GM18517 (cell line): ENCODE measurements at regions not wholly inside any gene's neighbourhood (a gene's known extent, or its start where the extent isn't known, plus 50 kb on each side); places are given as distances from the start of the nearest gene placed in this dataset.
A peak's percentile ranks its signal among the peaks of the same experiment; 100 is the strongest.

Experiments used
- ATAC-seq: cut with Tn5 transposase; IDR thresholded peaks from one replicate; pipeline ENCODE4 v1.9.1; 2021; ENCODE audit warnings: mild to moderate bottlenecking, moderate library complexity; ENCODE audit not compliant: unreplicated experiment

GRCh38 chr6:56865081-56865875, 89.6 kb upstream of the BEND6 start:
- ATAC-seq = no peak

- ATAC-seq = no peak
These were observed 90.7 kb upstream of the BEND6 start for GRCh38 chr6:56864171-56864616.

DNA sequence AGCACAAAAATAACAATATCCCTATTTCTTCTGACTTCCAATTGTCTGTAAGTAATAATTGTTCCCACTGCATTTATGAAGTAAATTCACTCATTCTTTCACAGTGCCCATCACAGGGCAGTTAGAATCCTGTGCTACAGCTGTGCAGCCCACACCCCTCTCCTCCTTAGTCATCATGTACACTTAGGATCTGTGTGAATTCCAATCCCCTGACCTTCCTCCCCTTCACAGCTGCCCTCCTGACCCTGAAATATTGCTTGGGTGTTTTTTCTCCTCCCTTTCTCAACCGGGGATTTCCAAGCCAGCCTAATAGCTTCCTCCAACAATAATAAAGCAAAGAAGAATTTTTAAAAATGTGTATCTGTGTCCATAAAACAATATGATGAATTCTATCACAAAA, 91.5 kb upstream of the BEND6 start:
- no peak for ATAC-seq

GRCh38 chr6:56862415-56863175, 92.3 kb upstream of the BEND6 start:
- ATAC-seq = peak; percentile 64

- ATAC-seq = no peak
These were observed 94.4 kb upstream of the BEND6 start for GRCh38 chr6:56860475-56860874.

DNA sequence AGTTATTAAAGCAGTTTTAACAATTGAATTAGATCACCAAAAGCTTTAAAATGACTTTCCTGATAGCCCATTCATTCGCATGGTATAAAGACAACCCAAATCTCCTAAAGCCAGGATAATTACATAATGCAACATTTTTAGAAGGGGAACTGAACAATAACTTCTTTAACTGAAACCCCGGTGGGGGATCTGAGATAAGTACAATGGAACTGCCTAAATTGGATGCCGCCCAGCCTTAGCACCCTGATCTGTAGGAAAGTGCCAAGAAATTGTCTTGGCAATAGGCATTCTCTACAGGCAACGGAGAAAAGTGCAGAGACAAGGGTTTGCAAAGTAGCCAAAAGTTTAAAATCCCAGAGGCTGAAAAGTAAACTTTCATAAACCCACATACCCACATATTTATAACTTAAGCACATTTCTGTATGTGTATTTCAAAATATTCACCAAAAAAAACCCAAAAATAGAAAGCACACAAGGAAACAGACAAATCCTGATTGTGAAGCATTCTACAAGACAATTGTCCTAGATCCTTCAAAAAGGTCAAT, 98.8 kb upstream of the BEND6 start:
- no peak for ATAC-seq

DNA sequence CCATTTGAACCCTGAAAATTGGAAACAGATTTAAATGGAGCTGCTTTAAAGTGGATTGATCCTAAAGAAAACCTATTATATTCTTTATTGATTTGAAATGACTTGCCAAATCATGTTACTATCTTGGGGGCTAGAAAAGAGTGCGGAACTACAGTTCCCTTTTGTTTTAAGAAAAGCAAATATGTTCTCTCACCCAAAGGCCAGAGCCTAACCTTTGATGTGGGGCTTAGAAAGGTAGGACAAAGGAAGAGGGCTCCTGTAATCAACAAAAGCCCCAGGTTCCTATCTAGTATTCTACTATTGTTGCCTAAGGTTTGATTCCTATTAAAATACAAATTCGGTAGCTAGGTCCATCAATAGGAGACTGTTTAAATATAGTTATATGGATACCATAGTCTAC, 100.8 kb upstream of the BEND6 start:
- no peak for ATAC-seq

GRCh38 chr6:56853541-56853940, 101.4 kb upstream of the BEND6 start:
- no peak for ATAC-seq

- no peak for ATAC-seq
These were observed 102.5 kb upstream of the BEND6 start for GRCh38 chr6:56852260-56853010.

GRCh38 chr6:56851541-56852259, 103.2 kb upstream of the BEND6 start:
- peak; percentile 92 for ATAC-seq

GRCh38 chr6:56851074-56851473, 103.8 kb upstream of the BEND6 start:
- no peak for ATAC-seq

DNA sequence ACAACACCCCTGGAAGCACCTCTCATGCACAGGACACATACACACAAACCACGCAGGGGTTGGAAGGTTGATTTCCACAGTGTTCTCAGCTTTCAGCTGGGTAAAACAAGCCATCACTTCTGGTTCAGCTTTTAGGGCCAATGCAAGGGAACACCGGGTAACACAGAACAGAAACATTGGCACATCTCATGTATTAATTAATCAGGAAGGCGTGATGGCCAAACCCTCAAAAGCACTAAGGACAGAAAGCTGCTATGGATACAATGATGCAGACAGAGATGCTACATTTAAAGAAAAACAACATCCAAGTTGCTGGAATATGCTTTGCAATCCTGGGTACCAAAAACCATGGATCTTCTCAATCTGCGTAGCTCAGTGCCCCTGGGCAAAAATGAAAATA, 104.3 kb upstream of the BEND6 start:
- no peak for ATAC-seq

DNA sequence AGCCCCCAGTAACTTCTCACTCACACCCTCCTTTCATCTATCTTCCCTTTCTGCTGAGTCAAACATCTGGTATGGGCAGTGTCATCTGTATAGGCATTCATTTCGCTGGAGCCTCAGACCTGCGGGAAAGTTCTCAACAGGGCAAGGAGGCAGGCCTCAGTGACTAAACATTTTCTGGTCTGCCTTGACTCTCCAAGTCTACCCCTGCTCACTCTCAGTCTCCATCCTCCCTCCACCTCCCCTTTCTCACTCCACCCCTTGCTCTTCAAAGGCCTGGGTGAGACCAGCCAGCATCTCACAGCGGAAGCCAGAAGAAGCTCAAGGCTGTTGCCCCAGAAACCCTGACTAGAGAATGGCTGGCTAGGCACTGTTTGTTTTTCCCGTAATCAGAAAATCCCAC, 105.0 kb upstream of the BEND6 start:
- ATAC-seq = no peak

DNA sequence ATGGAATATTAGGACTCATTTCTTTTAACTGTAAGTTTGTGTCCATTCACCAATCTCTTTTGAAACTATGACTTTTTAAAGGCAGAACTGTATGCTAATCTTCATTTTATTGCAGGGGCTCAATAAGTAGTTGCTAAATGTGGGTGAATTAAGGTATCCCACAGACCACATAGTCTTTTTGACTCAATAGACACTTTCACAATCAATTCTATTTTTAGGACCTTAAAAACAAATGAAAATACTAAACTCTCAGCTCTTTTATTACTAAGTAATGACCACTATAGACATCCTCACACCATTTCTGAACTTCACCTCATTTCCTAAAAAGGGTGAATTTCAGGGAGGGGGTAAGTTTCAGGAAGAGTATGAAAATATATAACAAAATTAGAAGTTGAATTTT, 106.8 kb upstream of the BEND6 start:
- ATAC-seq = no peak

- ATAC-seq = no peak
These were observed 109.9 kb upstream of the BEND6 start for GRCh38 chr6:56845032-56845431.

GRCh38 chr6:56843476-56844349, 111.2 kb upstream of the BEND6 start:
- ATAC-seq = peak; percentile 76

- peak; percentile 20 for ATAC-seq
These were observed 112.0 kb upstream of the BEND6 start for GRCh38 chr6:56842686-56843475.

- ATAC-seq = no peak
These were observed 113.2 kb upstream of the BEND6 start for GRCh38 chr6:56841751-56842150.

DNA sequence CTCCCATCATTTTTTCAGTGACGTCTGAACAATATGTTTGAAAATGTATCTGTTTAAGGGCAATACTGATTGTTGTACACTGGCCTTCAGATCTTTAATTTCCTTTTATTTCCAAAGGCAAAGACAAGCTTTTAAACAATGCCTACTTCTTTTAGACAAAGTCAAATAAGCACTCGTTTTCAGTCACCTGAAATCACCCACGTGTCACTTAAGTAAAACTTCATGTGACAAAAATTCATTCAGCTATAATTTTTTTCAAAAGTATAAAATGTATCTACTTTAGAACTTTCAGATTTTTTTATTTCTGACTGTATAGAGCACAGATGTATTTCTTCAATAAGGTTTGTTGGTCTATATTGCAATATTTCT, 113.5 kb upstream of the BEND6 start:
- no peak for ATAC-seq
